GM10266 (cell line): ENCODE measurements at regions not wholly inside any gene's neighbourhood (a gene's known extent, or its start where the extent isn't known, plus 50 kb on each side); places are given as distances from the start of the nearest gene placed in this dataset.

ENCODE experiments used
- DNase-seq: peaks from one replicate; pipeline ENCODE4 v3.0.0; 2012; ENCODE audit errors: extremely low spot score
- CTCF ChIP-seq: IDR thresholded peaks from 2 replicates; pipeline ENCODE4 v1.5.1; 2012; ENCODE audit warnings: mild to moderate bottlenecking, low read depth; ENCODE audit not compliant: control insufficient read depth, insufficient read depth; ENCODE audit errors: missing control alignments

- no peak for TF ChIP-seq CTCF
- DNase-seq, result no peak
These were observed 181.6 kb upstream of the RORA start for GRCh38 chr15:61410662-61411061.

DNA sequence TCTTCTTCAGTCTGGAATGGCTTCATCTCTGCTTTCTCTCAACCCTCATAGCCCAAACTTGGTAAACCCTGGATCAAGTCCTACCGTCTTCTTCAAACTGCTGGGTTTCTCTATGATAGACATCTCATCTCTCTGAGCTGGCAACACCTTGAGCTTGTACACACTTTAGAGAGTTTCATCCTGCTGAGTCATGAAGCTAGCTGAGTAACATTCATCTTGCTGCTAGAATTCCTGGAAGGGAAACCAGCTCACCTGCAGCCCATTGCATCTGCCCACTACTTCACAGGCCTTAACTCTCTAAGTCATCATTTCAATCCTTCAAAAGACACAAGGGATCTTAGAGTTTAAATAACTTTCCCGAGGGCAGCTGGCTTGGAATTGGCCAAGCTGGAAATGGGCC, 175.5 kb upstream of the RORA start:
- TF ChIP-seq CTCF, result no peak

GRCh38 chr15:61403884-61404283, 174.8 kb upstream of the RORA start:
- DNase-seq, result no peak
- no peak for TF ChIP-seq CTCF

More for the DNA sequence above, 175.5 kb upstream of the RORA start:
- DNase-seq, result no peak

DNA sequence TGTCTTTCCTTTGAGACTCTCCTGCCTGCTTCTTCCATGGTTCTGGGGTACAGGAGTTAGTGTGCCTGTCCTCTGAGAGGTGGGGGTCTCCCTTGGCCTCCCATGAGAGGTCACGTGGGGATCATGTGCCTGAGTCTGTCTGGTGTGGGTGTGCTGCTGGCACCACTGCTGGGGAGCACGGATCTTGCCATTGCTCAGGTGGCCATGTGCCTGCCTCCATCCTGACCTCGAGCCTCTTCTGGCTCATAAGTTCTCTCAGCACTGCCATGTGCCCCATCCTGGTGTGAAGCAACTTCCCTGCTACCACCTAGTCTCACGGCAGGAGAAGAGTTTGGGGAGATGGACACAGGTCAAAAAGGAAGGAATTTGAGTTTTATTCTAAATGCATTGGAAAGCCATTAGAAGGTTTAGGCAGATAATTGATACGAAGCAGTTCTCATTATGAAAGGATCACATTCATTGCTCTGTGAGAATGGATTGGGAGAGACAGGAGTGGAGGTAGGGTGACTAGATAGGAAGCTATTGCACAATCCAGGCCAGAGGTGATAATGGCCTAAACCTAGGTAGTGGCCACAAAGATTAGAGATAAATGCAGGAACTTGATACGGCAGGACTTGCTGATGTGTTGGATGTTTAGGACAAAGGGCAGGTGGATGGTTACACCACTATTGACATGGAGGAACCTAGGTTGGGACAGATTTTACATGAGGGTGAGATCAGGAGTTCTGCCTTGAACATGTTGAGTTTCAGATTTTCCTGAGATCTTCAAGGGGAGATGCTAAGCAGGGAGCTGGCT, 173.0 kb upstream of the RORA start:
- DNase-seq, result no peak
- no peak for TF ChIP-seq CTCF

GRCh38 chr15:61398310-61398709, 169.2 kb upstream of the RORA start:
- DNase-seq, result no peak

GRCh38 chr15:61396235-61396919, 167.3 kb upstream of the RORA start:
- no peak for TF ChIP-seq CTCF
- DNase-seq, result no peak

More at GRCh38 chr15:61398310-61398709, 169.2 kb upstream of the RORA start:
- no peak for TF ChIP-seq CTCF

DNA sequence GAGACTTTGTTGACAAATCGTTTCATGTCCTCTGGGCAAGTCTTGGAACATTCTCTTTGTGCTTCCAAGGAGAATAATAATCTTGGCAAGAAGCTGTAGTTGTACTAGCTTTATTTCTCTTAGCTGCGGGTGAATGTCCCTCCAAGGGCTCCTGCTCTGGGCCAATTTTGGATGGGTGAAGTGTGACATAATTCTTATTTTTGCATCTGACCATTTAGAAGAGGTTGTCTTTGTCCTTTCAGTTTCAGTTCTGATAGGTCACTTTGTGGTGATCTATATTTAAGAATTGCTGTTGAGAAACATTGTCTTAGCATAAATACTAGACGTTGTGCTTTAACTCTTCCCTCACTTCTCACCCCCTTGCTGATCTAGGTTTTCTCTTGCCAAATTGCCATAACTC, 164.8 kb upstream of the RORA start:
- no peak for DNase-seq
- no peak for TF ChIP-seq CTCF
